GM12891 (cell line): ENCODE measurements at regions not wholly inside any gene's neighbourhood (a gene's known extent, or its start where the extent isn't known, plus 50 kb on each side); places are given as distances from the start of the nearest gene placed in this dataset.

ENCODE experiments used
- POLR2A ChIP-seq: IDR thresholded peaks from 2 replicates; pipeline ENCODE4 v1.6.1; 2011; ENCODE audit warnings: low read depth, low read length, control low read depth
- POLR2AphosphoS5 ChIP-seq: IDR thresholded peaks from 2 replicates; pipeline ENCODE4 v1.6.1; 2011; ENCODE audit warnings: low read depth, low read length, control low read depth
- POU2F2 ChIP-seq: IDR thresholded peaks from 2 replicates; pipeline ENCODE4 v1.6.1; 2011; ENCODE audit warnings: low read depth, mild to moderate bottlenecking, control low read depth, low read length, moderate library complexity
- SPI1 ChIP-seq: IDR thresholded peaks from 2 replicates; pipeline ENCODE4 v1.6.1; 2011; ENCODE audit warnings: low read depth, low read length, control low read depth
- TAF1 ChIP-seq: IDR thresholded peaks from 2 replicates; pipeline ENCODE4 v1.6.1; 2011; ENCODE audit warnings: low read depth, low read length, control low read depth

DNA sequence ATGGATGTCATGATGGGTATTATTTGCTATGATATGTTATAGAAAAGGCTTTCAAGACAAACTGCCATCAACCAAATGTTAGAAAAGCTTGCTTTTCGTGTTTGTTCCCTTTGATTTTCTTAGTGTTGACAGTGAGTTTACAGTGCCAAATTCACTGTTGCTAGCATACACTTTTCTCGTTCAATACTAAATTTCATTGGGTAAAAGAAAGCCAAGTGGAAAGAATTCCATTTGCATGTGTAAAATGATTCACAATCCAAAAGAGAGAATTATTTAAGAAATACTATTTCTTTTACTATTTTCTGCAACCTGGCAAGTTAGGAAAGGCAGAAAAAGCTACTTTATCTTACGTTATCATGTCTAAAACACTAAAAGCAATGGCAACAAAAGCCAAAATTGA lies 301.4 kb downstream of the OTOL1 start:
- TF ChIP-seq POLR2A: no peak
- no peak for TF ChIP-seq POLR2AphosphoS5
- no peak for TF ChIP-seq TAF1
- no peak for TF ChIP-seq SPI1
- TF ChIP-seq POU2F2: no peak
